Right lobe of liver (tissue), 6 donors: ENCODE measurements at regions not wholly inside any gene's neighbourhood (a gene's known extent, or its start where the extent isn't known, plus 50 kb on each side); places are given as distances from the start of the nearest gene placed in this dataset.

Source experiments
- ATAC-seq, 4 donors: fragments of 200-7000 bp; cut with Tn5 transposase; one replicate each; pipeline ENCODE4 v1.9.1; 2020; ENCODE audit warnings: mild to moderate bottlenecking in 4 of 4, moderate library complexity in 4 of 4
- DNase-seq, 3 donors: peaks; one replicate each; pipeline ENCODE4 v3.0.0-alpha.2; 2020
- H3K27ac ChIP-seq, 3 donors: fragments of 200-600 bp; one replicate each; pipeline ENCODE4 v1.8.0; 2022
- H3K27me3 ChIP-seq, 2 donors: fragments of 200-600 bp; one replicate each; pipeline ENCODE4 v1.8.0; 2022
- H3K36me3 ChIP-seq, 4 donors: fragments of 200-600 bp; sonication (generic) in 1 of 4; one replicate each; pipeline versions ENCODE4 v1.5.1 to v1.8.0; 2017 to 2022; ENCODE audit warnings: control low read depth in 1 of 4
- H3K4me1 ChIP-seq, 4 donors: fragments of 200-600 bp; sonication (generic) in 1 of 4; one replicate each; pipeline versions ENCODE4 v1.5.1 to v1.8.0; 2017 to 2022; ENCODE audit warnings: control low read depth in 1 of 4
- H3K4me3 ChIP-seq, 3 donors: fragments of 200-600 bp; one replicate each; pipeline ENCODE4 v1.8.0; 2022
- H3K9me3 ChIP-seq, 4 donors: fragments of 200-600 bp; sonication (generic) in 1 of 4; one replicate each; pipeline versions ENCODE4 v1.5.1 to v1.8.0; 2017 to 2022; ENCODE audit warnings: control low read depth in 1 of 4
- POLR2A ChIP-seq: fragments of 450-650 bp; IDR thresholded peaks from one replicate; pipeline ENCODE4 v1.6.1; 2017; ENCODE audit warnings: antibody characterized with exemption, mild to moderate bottlenecking
- WGBS: methylation state at CpG from one replicate; pipeline ENCODE4 v1.1.6; 2018; ENCODE audit warnings: low coverage, low lambda C conversion rate; ENCODE audit not compliant: insufficient coverage; ENCODE audit errors: missing lambda C conversion rate; 5-methylcytosine and 5-hydroxymethylcytosine counted together
- intact Hi-C, 2 donors: fragments of 100-400 bp; cut with DNase I; formaldehyde crosslinking; loops; one replicate each; pipeline versions ENCODE4 v1.11.2 to v1.14.1; 2022
- TF ChIP-seq, protein P1 (sequence below), 4 donors: fragments of 200-600 bp in 3 of 4; fragments of 450-650 bp in 1 of 4; IDR thresholded peaks; one replicate each; pipeline versions ENCODE4 v1.5.1 to v1.8.0; 2016 to 2022; ENCODE audit warnings: antibody characterized with exemption in 4 of 4, mild to moderate bottlenecking in 2 of 4
- donor health status: DM: no; HTN: yes; CAD: no.
- donor health status: DM: no; HTN: no; CAD: no.
- donor health status: DM: no; HTN: no; CAD: no.
- donor health status: DM: no; HTN: yes; CAD: no.
- donor health status: DM: no; HTN: yes; CAD: no.

DNA sequence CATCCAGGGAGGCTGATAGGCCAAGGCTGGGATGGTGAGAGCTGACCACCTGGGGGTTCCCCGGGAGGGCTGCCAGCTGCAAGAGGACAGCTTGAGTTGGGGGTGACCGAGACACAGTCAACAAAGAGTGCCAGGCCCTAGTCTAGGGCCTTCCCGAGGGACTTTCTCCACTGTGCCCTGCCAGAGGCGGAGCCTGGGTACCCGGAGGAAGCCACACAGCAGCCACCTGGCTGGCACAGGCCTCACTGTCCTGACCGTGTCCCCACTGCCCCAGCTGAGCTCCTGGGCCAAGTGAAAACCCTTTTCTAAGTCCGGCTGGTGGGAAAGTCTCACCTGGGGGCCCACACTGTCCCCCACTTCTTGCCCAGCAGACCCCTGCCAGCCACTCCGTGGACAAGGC, 71.9 kb upstream of the GSE1 start:
- no peaks in the 10 kb centered on the region for H3K27me3 ChIP-seq
- no peak overlapping the region for H3K27ac ChIP-seq
- TF ChIP-seq POLR2A, result no peak
- TF ChIP-seq, protein P1, sequence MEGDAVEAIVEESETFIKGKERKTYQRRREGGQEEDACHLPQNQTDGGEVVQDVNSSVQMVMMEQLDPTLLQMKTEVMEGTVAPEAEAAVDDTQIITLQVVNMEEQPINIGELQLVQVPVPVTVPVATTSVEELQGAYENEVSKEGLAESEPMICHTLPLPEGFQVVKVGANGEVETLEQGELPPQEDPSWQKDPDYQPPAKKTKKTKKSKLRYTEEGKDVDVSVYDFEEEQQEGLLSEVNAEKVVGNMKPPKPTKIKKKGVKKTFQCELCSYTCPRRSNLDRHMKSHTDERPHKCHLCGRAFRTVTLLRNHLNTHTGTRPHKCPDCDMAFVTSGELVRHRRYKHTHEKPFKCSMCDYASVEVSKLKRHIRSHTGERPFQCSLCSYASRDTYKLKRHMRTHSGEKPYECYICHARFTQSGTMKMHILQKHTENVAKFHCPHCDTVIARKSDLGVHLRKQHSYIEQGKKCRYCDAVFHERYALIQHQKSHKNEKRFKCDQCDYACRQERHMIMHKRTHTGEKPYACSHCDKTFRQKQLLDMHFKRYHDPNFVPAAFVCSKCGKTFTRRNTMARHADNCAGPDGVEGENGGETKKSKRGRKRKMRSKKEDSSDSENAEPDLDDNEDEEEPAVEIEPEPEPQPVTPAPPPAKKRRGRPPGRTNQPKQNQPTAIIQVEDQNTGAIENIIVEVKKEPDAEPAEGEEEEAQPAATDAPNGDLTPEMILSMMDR (IDR thresholded peaks at IDR 0.05), result no peak
- no peaks in the 10 kb centered on the region for H3K36me3 ChIP-seq
- DNase-seq (no peak), ATAC-seq (no peak)
- intact Hi-C loops, result loop anchor here in 1 of 2 donors (10.0 kb wide), 1 partner anchor 116 kb away; no protein-coding TSS in a partner anchor
- no peak overlapping the region for H3K4me3 ChIP-seq
- peaks cover 0 to 41% (median 14%) of the 10 kb centered on the region in 4 donors for H3K4me1 ChIP-seq
- WGBS, result no CpG with 5 or more reads among the region's 8 CpGs
- H3K9me3 ChIP-seq, result no peaks in the 10 kb centered on the region

DNA sequence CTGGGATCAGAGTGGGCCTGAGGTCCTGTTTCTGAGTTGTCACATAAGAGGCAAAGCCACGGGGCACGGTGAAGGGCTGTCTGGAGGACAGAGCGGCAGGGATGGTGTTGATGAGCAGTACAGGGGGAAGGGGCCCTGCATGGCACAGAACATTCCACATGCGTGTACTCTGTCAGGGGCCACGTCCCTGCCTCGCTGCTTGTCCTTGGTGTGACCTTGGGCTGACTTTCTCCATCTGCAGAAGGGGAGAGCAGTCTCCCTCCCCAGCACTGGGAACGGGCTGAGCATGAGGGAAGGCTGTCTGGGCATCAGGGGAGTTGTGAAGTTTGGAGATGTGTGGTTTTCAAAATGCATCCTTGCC, 71.5 kb upstream of the GSE1 start:
- no peaks in the 10 kb centered on the region for H3K9me3 ChIP-seq
- H3K27ac ChIP-seq, result no peak overlapping the region
- H3K4me3 ChIP-seq, result no peak overlapping the region
- DNase-seq, result no peak
- ATAC-seq, result no peak
- TF ChIP-seq POLR2A, result no peak
- TF ChIP-seq, protein P1 (IDR thresholded peaks at IDR 0.05), result no peak
- 100% methylated on average over 1 of the region's 7 CpGs for WGBS
- H3K36me3 ChIP-seq, result no peaks in the 10 kb centered on the region
- peaks cover 0 to 37% (median 10%) of the 10 kb centered on the region in 4 donors for H3K4me1 ChIP-seq
- intact Hi-C loops, result loop anchor here in 1 of 2 donors (10.0 kb wide), 1 partner anchor 117 kb away; no protein-coding TSS in a partner anchor
- no peaks in the 10 kb centered on the region for H3K27me3 ChIP-seq

DNA sequence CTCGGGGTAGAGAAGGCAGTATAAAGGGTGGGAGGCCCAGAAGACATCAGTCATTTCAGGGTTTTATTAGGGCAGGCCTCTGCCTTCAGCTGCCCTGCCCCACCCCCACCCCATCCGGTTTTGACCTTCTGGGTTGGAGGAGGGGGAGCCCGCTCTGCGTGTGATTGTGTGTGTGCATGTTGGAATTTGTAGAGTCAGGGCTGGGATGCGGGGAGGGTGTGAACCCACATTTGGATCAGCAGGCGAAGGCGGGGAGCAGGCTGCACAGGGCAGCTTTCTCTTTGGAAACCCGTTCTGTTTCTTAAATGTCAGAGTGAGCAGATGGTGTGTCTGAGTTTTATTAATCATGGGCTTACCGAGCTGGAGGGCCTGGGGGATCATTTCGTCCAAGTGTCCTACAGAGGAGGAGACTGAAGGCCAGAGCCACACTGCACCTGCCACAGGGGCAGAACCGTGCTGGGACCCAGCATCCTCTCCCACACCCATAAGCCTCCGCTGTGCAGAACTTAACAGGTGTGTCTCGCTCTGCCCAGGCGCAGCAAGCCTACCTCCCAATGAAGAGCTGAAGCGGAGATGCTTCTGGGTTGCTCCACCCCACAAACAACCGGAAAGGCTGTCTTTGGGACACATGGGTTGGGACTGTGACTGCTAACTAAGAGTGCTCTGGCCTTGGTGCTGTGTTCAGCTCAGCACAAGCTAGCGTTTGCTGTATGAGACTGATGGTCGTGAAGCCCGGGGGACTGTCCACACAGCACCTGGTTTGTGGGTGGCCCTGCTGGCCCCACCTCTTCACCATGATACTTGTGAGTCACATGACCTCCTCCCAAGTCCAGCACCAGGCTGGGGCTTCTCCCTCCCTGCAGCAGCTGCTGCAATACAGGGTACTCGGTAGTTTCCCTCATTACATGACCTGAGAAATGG, 70.9 kb upstream of the GSE1 start:
- H3K27ac ChIP-seq, result no peak overlapping the region
- DNase-seq (no peak), ATAC-seq (no peak)
- intact Hi-C loops, result loop anchor here in 1 of 2 donors (10.0 kb wide), 1 partner anchor 117 kb away; no protein-coding TSS in a partner anchor
- peaks cover 0 to 31% (median 8%) of the 10 kb centered on the region in 4 donors for H3K4me1 ChIP-seq
- no CpG with 5 or more reads among the region's 20 CpGs for WGBS
- no peaks in the 10 kb centered on the region for H3K36me3 ChIP-seq
- no peaks in the 10 kb centered on the region for H3K27me3 ChIP-seq
- H3K9me3 ChIP-seq, result no peaks in the 10 kb centered on the region
- H3K4me3 ChIP-seq, result no peak overlapping the region
- TF ChIP-seq POLR2A, result no peak
- TF ChIP-seq, protein P1 (IDR thresholded peaks at IDR 0.05), result no peak

DNA sequence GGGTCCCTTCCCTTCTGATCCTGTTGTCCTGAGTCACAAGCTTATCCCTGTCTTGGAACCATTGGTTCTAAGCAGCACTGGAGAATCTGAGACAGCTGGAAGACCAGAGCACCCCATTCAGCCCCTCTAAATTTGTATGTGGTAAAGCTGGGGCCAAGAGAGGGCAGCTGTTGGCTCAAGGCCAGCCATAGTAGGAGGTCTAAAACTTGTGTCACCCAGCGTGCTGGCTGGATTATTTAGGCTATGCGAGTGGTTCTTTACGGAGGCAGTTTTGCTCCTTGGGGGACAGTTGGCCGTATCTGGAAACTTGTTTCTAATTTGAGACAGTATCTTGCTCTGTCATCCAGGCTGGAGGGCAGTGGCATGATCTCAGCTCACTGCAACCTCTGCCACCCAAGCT, 69.6 kb upstream of the GSE1 start:
- no peaks in the 10 kb centered on the region for H3K36me3 ChIP-seq
- DNase-seq (no peak), ATAC-seq (no peak)
- H3K27me3 ChIP-seq, result no peaks in the 10 kb centered on the region
- TF ChIP-seq, protein P1 (IDR thresholded peaks at IDR 0.05), result no peak
- no peak for TF ChIP-seq POLR2A
- peaks cover 0 to 18% (median 2%) of the 10 kb centered on the region in 4 donors for H3K4me1 ChIP-seq
- no peak overlapping the region for H3K27ac ChIP-seq
- no peak overlapping the region for H3K4me3 ChIP-seq
- intact Hi-C loops, result loop anchor here in 1 of 2 donors (10.0 kb wide), 1 partner anchor 119 kb away; no protein-coding TSS in a partner anchor
- no peaks in the 10 kb centered on the region for H3K9me3 ChIP-seq
- WGBS, result no CpG with 5 or more reads among the region's 4 CpGs
